SK-N-SH treated with all-trans-retinoic acid at 6 μM for 48 hours (cell line): ENCODE measurements at regions not wholly inside any gene's neighbourhood (a gene's known extent, or its start where the extent isn't known, plus 50 kb on each side); places are given as distances from the start of the nearest gene placed in this dataset.

Source experiments
- ATAC-seq: fragments of 200-7000 bp; cut with Tn5 transposase; 3 replicates; pipeline ENCODE4 v1.9.1; 2020; ENCODE audit warnings: mild to moderate bottlenecking, moderate library complexity
- ARNTL ChIP-seq: fragments of 450-650 bp; formaldehyde crosslinking; IDR thresholded peaks from 2 replicates; pipeline ENCODE4 v1.5.0; 2020; ENCODE audit warnings: low read depth, mild to moderate bottlenecking, moderate library complexity, borderline replicate concordance
- BACH2 ChIP-seq: fragments of 250-450 bp; sonication (Bioruptor Pico); IDR thresholded peaks from 2 replicates; pipeline ENCODE4 v1.9.0; 2021; ENCODE audit warnings: mild to moderate bottlenecking, borderline replicate concordance
- CSDC2 ChIP-seq: fragments of 250-450 bp; sonication (Bioruptor Pico); IDR thresholded peaks from 2 replicates; pipeline ENCODE4 v1.5.0; 2020; ENCODE audit warnings: mild to moderate bottlenecking, moderate library complexity
- GLIS3 ChIP-seq: fragments of 250-450 bp; sonication (Bioruptor Pico); IDR thresholded peaks from 2 replicates; pipeline ENCODE4 v1.5.0; 2020; ENCODE audit warnings: mild to moderate bottlenecking, moderate library complexity
- ISL1 ChIP-seq: fragments of 250-450 bp; sonication (Bioruptor Pico); IDR thresholded peaks from 2 replicates; pipeline ENCODE4 v2.1.2; 2022; ENCODE audit warnings: mild to moderate bottlenecking, moderate library complexity
- OSR1 ChIP-seq: fragments of 250-450 bp; sonication (Bioruptor Pico); IDR thresholded peaks from 2 replicates; pipeline ENCODE4 v1.8.0; 2022; ENCODE audit warnings: moderate library complexity, mild to moderate bottlenecking, inconsistent platforms
- PPARA ChIP-seq: fragments of 250-450 bp; sonication (Bioruptor Pico); IDR thresholded peaks from 2 replicates; pipeline ENCODE4 v1.5.0; 2020; ENCODE audit warnings: mild to moderate bottlenecking, borderline replicate concordance
- RARB ChIP-seq: fragments of 250-450 bp; sonication (Bioruptor Pico); IDR thresholded peaks from 2 replicates; pipeline ENCODE4 v1.8.0; 2021; ENCODE audit warnings: mild to moderate bottlenecking, moderate library complexity
- SNAI2 ChIP-seq: fragments of 250-450 bp; sonication (Bioruptor Pico); IDR thresholded peaks from 2 replicates; pipeline ENCODE4 v1.5.0; 2020; ENCODE audit warnings: mild to moderate bottlenecking, moderate library complexity
- TCF4 ChIP-seq: fragments of 250-450 bp; sonication (Bioruptor Pico); IDR thresholded peaks from 2 replicates; pipeline ENCODE4 v1.8.0; 2021; ENCODE audit warnings: mild to moderate bottlenecking, moderate library complexity, borderline replicate concordance
- TOX ChIP-seq: fragments of 250-450 bp; sonication (Bioruptor Pico); IDR thresholded peaks from 2 replicates; pipeline ENCODE4 v1.8.0; 2021; ENCODE audit warnings: mild to moderate bottlenecking, moderate library complexity, borderline replicate concordance
- ZC3H10 ChIP-seq: fragments of 250-450 bp; sonication (Bioruptor Pico); IDR thresholded peaks from 2 replicates; pipeline ENCODE4 v1.5.1; 2021; ENCODE audit warnings: mild to moderate bottlenecking, moderate library complexity
- ZFP3 ChIP-seq: fragments of 250-450 bp; sonication (Bioruptor Pico); IDR thresholded peaks from 2 replicates; pipeline ENCODE4 v1.5.0; 2020; ENCODE audit warnings: mild to moderate bottlenecking, moderate library complexity
- ZNF565 ChIP-seq: fragments of 450-650 bp; formaldehyde crosslinking; conservative IDR thresholded peaks from 2 replicates; pipeline ENCODE4 v1.5.0; 2020; ENCODE audit warnings: low read depth, mild to moderate bottlenecking, moderate library complexity
- ZNF8 ChIP-seq: fragments of 450-650 bp; formaldehyde crosslinking; IDR thresholded peaks from 2 replicates; pipeline ENCODE4 v1.5.0; 2020; ENCODE audit warnings: mild to moderate bottlenecking, moderate library complexity
- TF ChIP-seq, protein P1 (sequence below): fragments of 250-450 bp; sonication (Bioruptor Pico); IDR thresholded peaks from 2 replicates; pipeline ENCODE4 v1.5.0; 2020; ENCODE audit warnings: mild to moderate bottlenecking, moderate library complexity
- TF ChIP-seq, protein P2 (sequence below): fragments of 250-450 bp; sonication (Bioruptor Pico); IDR thresholded peaks from 2 replicates; pipeline ENCODE4 v1.8.0; 2020; ENCODE audit warnings: mild to moderate bottlenecking, moderate library complexity, borderline replicate concordance
- TF ChIP-seq, protein P3 (sequence below): fragments of 250-450 bp; sonication (Bioruptor Pico); IDR thresholded peaks from 2 replicates; pipeline ENCODE4 v1.8.0; 2021; ENCODE audit warnings: low read depth, mild to moderate bottlenecking, moderate library complexity, borderline replicate concordance

DNA sequence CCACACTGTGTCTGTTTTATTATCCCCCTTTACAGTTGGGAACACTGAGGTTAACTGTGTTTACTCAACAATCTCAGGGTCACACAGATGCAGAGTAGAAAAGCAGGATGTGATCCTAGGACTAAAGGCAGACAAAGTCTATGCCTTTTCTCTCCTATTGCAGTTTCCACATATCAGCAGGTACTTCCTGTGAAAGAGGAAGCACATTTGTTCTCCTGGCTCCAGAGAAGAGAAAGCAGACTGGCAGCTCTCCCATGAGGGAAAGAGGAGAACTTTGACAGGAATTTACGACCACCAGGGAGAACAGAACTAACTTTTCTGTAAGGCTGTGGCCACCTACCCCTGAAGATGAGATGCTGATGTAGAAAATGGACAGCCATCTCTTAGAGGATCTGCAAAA is 84.2 kb upstream of the TNC start:
- ATAC-seq: no peak
- no peak for TF ChIP-seq RARB (CRISPR knock-in tag)
- no peak for TF ChIP-seq ARNTL (CRISPR knock-in tag)
- no peak for TF ChIP-seq TOX (CRISPR knock-in tag)

DNA sequence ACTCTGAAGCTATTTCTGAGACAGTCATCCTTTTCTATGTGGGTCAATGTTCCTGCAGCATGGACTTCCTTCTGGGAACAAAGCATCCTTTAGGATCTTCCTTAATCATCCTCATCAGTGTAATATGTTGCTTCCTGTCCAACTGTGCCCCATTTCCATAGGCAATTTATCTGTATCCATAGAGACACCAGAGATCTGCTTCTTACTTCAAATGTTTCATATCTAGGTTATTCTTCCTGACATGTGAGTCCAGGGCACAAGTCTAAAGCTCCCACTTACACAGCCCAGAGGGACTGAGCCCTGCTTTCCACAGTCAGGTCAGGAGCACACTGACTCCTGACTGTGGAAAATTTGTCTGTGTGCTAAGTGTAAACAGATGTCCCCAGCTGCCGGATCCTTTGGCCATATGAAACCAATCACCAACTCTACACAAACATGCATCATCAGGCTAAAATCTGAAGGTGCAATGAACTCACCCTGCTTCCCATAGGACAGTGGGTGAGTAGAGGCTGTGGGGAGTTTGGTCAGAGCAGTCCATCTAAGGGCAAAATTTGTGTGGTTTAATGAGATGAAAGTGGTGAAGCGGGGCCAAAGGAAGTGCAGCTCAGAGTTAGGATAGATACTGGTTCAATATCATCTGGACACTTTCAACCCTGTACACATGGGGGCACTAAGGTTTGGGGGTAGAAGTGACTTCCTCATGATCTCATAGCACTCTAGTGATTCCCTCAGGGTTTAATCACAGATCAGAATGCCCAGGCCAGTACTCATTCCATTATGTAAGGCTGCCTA is 85.2 kb upstream of the TNC start:
- ATAC-seq: peak; percentile 86
- peak; percentile 92 for TF ChIP-seq TCF4 (CRISPR knock-in tag)
- TF ChIP-seq ZFP3: no peak
- no peak for TF ChIP-seq BACH2 (CRISPR knock-in tag)
- no peak for TF ChIP-seq PPARA (CRISPR knock-in tag)
- TF ChIP-seq, protein P1, sequence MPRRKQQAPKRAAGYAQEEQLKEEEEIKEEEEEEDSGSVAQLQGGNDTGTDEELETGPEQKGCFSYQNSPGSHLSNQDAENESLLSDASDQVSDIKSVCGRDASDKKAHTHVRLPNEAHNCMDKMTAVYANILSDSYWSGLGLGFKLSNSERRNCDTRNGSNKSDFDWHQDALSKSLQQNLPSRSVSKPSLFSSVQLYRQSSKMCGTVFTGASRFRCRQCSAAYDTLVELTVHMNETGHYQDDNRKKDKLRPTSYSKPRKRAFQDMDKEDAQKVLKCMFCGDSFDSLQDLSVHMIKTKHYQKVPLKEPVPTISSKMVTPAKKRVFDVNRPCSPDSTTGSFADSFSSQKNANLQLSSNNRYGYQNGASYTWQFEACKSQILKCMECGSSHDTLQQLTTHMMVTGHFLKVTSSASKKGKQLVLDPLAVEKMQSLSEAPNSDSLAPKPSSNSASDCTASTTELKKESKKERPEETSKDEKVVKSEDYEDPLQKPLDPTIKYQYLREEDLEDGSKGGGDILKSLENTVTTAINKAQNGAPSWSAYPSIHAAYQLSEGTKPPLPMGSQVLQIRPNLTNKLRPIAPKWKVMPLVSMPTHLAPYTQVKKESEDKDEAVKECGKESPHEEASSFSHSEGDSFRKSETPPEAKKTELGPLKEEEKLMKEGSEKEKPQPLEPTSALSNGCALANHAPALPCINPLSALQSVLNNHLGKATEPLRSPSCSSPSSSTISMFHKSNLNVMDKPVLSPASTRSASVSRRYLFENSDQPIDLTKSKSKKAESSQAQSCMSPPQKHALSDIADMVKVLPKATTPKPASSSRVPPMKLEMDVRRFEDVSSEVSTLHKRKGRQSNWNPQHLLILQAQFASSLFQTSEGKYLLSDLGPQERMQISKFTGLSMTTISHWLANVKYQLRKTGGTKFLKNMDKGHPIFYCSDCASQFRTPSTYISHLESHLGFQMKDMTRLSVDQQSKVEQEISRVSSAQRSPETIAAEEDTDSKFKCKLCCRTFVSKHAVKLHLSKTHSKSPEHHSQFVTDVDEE (CRISPR knock-in tag): peak; percentile 80; the same call in 1 of the 2 replicates
- no peak for TF ChIP-seq CSDC2 (CRISPR knock-in tag)
- no peak for TF ChIP-seq ISL1 (CRISPR knock-in tag)
- TF ChIP-seq, protein P2, sequence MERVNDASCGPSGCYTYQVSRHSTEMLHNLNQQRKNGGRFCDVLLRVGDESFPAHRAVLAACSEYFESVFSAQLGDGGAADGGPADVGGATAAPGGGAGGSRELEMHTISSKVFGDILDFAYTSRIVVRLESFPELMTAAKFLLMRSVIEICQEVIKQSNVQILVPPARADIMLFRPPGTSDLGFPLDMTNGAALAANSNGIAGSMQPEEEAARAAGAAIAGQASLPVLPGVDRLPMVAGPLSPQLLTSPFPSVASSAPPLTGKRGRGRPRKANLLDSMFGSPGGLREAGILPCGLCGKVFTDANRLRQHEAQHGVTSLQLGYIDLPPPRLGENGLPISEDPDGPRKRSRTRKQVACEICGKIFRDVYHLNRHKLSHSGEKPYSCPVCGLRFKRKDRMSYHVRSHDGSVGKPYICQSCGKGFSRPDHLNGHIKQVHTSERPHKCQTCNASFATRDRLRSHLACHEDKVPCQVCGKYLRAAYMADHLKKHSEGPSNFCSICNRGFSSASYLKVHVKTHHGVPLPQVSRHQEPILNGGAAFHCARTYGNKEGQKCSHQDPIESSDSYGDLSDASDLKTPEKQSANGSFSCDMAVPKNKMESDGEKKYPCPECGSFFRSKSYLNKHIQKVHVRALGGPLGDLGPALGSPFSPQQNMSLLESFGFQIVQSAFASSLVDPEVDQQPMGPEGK (CRISPR knock-in tag): no peak
- TF ChIP-seq, all 23 proteins: peak for 2

DNA sequence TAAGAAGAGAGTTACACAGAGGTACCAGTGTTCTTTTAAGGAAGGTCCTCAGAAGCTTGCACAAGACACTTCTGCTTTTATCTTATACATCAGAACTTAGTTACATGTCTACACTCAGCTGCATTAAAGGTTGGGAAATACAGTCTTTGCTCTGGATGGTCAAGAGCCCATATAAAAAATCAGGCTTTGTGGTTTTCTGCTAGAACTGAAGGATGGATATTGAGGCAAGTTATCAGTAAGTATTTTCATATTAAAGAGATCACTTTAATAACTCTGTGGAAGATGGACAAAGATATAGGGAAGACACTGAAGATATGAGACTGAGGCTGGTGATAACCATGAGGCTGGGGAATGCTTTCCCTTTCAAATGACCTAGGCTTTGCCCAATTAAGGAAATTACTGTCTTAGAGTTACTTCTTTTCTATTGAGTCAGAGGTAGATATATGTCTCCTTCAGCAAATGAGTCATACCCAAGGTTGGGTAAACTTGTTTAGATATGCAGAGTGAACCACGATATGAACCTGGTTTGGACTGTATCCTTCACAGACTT is 87.0 kb upstream of the TNC start:
- TF ChIP-seq BACH2 (CRISPR knock-in tag): no peak
- TF ChIP-seq, protein P3, sequence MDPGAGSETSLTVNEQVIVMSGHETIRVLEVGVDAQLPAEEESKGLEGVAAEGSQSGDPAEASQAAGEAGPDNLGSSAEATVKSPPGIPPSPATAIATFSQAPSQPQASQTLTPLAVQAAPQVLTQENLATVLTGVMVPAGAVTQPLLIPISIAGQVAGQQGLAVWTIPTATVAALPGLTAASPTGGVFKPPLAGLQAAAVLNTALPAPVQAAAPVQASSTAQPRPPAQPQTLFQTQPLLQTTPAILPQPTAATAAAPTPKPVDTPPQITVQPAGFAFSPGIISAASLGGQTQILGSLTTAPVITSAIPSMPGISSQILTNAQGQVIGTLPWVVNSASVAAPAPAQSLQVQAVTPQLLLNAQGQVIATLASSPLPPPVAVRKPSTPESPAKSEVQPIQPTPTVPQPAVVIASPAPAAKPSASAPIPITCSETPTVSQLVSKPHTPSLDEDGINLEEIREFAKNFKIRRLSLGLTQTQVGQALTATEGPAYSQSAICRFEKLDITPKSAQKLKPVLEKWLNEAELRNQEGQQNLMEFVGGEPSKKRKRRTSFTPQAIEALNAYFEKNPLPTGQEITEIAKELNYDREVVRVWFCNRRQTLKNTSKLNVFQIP (CRISPR knock-in tag): no peak
- peak; percentile 37; the same call in 1 of the 2 replicates for TF ChIP-seq ZFP3
- no peak for TF ChIP-seq ZNF565 (CRISPR knock-in tag)
- TF ChIP-seq ZNF8 (CRISPR knock-in tag): no peak
- TF ChIP-seq RARB (CRISPR knock-in tag): no peak; the same call in 1 of the 2 replicates
- TF ChIP-seq TCF4 (CRISPR knock-in tag): no peak
- 0 out of 2 replicates have a peak, but pooled peaks have one; percentile 28 for TF ChIP-seq SNAI2 (CRISPR knock-in tag)
- 0 out of 2 replicates have a peak, but pooled peaks have one; percentile 62 for TF ChIP-seq GLIS3 (CRISPR knock-in tag)
- TF ChIP-seq ZC3H10 (CRISPR knock-in tag): peak; percentile 86
- peak; percentile 74 for TF ChIP-seq ISL1 (CRISPR knock-in tag)
- no peak for TF ChIP-seq OSR1
- TF ChIP-seq, protein P2 (CRISPR knock-in tag): peak; percentile 83
- peak; percentile 41 for ATAC-seq
